Thyroid gland (tissue), 4 donors: ENCODE measurements at regions not wholly inside any gene's neighbourhood (a gene's known extent, or its start where the extent isn't known, plus 50 kb on each side); places are given as distances from the start of the nearest gene placed in this dataset.

Experiments used
- POLR2A ChIP-seq, 2 donors: fragments of 450-650 bp; IDR thresholded peaks; one replicate each; pipeline ENCODE4 v1.6.1; 2017; ENCODE audit warnings: antibody characterized with exemption in 2 of 2, mild to moderate bottlenecking in 2 of 2, moderate library complexity in 1 of 2
- TF ChIP-seq, protein P1 (sequence below), 6 experiments: fragments of 200-600 bp in 3 of 6; fragments of 450-650 bp in 3 of 6; sonication (generic) in 3 of 6; IDR thresholded peaks; one replicate each; pipeline ENCODE4 v1.5.1; 2016 to 2019; ENCODE audit warnings: antibody characterized with exemption in 6 of 6, mild to moderate bottlenecking in 2 of 6, inconsistent platforms in 1 of 6, moderate library complexity in 1 of 6

DNA sequence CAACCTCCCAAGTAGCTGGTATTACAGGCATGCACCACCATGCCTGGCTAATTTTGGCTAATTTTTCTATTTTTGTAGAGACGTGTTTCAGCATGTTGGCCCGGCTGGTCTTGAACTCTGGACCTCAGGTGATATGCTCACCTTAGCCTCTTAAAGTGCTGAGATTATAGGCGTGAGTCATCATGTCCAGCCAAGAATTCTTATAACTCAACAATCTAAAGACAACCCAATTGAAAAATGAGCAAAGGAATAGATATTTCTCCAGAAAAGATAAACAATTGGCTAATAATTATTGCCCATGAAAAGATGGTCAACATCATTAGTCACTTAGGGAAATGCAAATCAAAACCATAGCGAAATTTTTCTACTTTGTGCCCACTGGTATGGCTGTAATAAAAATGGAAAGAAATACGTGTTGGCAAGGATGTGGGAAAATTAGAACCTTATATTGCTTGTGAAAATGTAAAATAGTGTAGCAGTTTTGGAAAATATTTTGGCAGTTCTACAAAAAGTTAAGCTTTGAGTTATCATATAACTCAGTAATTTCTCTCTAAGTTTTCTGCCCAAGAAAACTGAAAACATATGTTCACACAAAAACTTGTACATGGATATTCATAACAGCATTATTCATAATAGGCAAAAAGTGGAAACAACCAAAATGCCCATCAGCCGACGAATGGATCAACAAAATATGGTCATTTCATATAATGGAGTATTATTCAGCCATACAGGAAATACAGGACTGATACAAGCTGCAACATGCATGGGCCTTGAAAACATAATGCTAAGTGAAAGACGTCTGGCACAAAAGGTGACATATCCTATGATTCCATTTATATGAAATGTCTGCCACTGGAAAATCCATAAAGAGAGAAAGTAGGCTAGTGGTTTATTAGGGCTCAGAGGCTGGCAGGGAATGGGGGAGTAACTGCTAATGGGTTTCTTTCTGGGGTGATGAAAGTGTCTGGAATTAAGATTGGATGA, 87.8 kb downstream of the UTRN start:
- TF ChIP-seq POLR2A (IDR thresholded peaks at IDR 0.05) = no peak
- TF ChIP-seq, protein P1, sequence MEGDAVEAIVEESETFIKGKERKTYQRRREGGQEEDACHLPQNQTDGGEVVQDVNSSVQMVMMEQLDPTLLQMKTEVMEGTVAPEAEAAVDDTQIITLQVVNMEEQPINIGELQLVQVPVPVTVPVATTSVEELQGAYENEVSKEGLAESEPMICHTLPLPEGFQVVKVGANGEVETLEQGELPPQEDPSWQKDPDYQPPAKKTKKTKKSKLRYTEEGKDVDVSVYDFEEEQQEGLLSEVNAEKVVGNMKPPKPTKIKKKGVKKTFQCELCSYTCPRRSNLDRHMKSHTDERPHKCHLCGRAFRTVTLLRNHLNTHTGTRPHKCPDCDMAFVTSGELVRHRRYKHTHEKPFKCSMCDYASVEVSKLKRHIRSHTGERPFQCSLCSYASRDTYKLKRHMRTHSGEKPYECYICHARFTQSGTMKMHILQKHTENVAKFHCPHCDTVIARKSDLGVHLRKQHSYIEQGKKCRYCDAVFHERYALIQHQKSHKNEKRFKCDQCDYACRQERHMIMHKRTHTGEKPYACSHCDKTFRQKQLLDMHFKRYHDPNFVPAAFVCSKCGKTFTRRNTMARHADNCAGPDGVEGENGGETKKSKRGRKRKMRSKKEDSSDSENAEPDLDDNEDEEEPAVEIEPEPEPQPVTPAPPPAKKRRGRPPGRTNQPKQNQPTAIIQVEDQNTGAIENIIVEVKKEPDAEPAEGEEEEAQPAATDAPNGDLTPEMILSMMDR (IDR thresholded peaks at IDR 0.05) = no peak
